Stimulated activated CD4-positive, alpha-beta T cell treated with anti-CD3 and anti-CD28 coated beads, Interleukin-12 subunit alpha, Interleukin-12 subunit beta, amount 100 ng/mL, for 24 hours (primary cell): ENCODE measurements at regions not wholly inside any gene's neighbourhood (a gene's known extent, or its start where the extent isn't known, plus 50 kb on each side); places are given as distances from the start of the nearest gene placed in this dataset.
A peak's percentile ranks its signal among the peaks of the same experiment; 100 is the strongest.
"Not testable (repeated sequence)": the region's sequence is repeated elsewhere in the genome, so short reads cannot be mapped to it uniquely, and the experiment has no call there.

Experiments
- DNase-seq, 2 experiments: peaks; one replicate each; pipeline ENCODE4 v3.0.0-alpha.2; 2020; ENCODE audit warnings: low read depth in 2 of 2

GRCh38 chr2:161061786-161062185 lies 98.4 kb upstream of the TANK start:
- DNase-seq: no peak

- DNase-seq: peak; percentile 36 to 64
Observed at GRCh38 chr2:161063157-161063945, 96.9 kb upstream of the TANK start.

- DNase-seq: no peak
Observed at GRCh38 chr2:161063946-161064306, 96.3 kb upstream of the TANK start.

- no peak for DNase-seq
Observed at GRCh38 chr2:161067846-161068350, 92.3 kb upstream of the TANK start.

GRCh38 chr2:161068670-161069069 lies 91.6 kb upstream of the TANK start:
- DNase-seq: no peak

GRCh38 chr2:161070693-161071479 lies 89.3 kb upstream of the TANK start:
- no peak for DNase-seq

- DNase-seq: not testable (repeated sequence)
Observed at GRCh38 chr2:161072436-161072835, 87.8 kb upstream of the TANK start.

GRCh38 chr2:161075701-161076100 lies 84.5 kb upstream of the TANK start:
- DNase-seq: no peak

- no peak for DNase-seq
Observed at GRCh38 chr2:161076936-161077335, 83.3 kb upstream of the TANK start.

- DNase-seq: peak; percentile 52 to 53
Observed at GRCh38 chr2:161077367-161078210, 82.6 kb upstream of the TANK start.

GRCh38 chr2:161078211-161078539 lies 82.1 kb upstream of the TANK start:
- DNase-seq: no peak

GRCh38 chr2:161085149-161085548 lies 75.1 kb upstream of the TANK start:
- no peak for DNase-seq

GRCh38 chr2:161088658-161089350 lies 71.4 kb upstream of the TANK start:
- no peak for DNase-seq

GRCh38 chr2:161090411-161090810 lies 69.8 kb upstream of the TANK start:
- no peak for DNase-seq

GRCh38 chr2:161095314-161095713 lies 64.9 kb upstream of the TANK start:
- no peak for DNase-seq

- no peak for DNase-seq
Observed at GRCh38 chr2:161096336-161096735, 63.9 kb upstream of the TANK start.

- no peak for DNase-seq
Observed at GRCh38 chr2:161097157-161097556, 63.1 kb upstream of the TANK start.

- DNase-seq: no peak
Observed at GRCh38 chr2:161100211-161100895, 59.9 kb upstream of the TANK start.

GRCh38 chr2:161101406-161101805 lies 58.8 kb upstream of the TANK start:
- no peak for DNase-seq

GRCh38 chr2:161102770-161103450 lies 57.3 kb upstream of the TANK start:
- no peak for DNase-seq
